Spleen (tissue), 3 donors: ENCODE measurements at regions not wholly inside any gene's neighbourhood (a gene's known extent, or its start where the extent isn't known, plus 50 kb on each side); places are given as distances from the start of the nearest gene placed in this dataset.

Source experiments
- POLR2A ChIP-seq, 3 donors: fragments of 450-650 bp; IDR thresholded peaks; one replicate each; pipeline ENCODE4 v1.5.1; 2017; ENCODE audit warnings: antibody characterized with exemption in 3 of 3, mild to moderate bottlenecking in 1 of 3
- POLR2AphosphoS5 ChIP-seq, 3 donors: sonication (generic); formaldehyde crosslinking; IDR thresholded peaks; one replicate each; pipeline ENCODE4 v1.5.1; 2017; ENCODE audit warnings: antibody characterized with exemption in 3 of 3

GRCh38 chr18:8963876-8964275, 138.6 kb upstream of the NDUFV2 start:
- TF ChIP-seq POLR2A (IDR thresholded peaks at IDR 0.05): no peak
- no peak for TF ChIP-seq POLR2AphosphoS5 (IDR thresholded peaks at IDR 0.05)
